Ovary (tissue), 7 donors: ENCODE measurements at regions not wholly inside any gene's neighbourhood (a gene's known extent, or its start where the extent isn't known, plus 50 kb on each side); places are given as distances from the start of the nearest gene placed in this dataset.

ENCODE experiments used
- DNase-seq, 5 donors: peaks; one replicate each; pipeline ENCODE4 v3.0.0-alpha.2; 2019 to 2020
- H3K27ac ChIP-seq, 2 donors: fragments of 200-600 bp; one replicate each; pipeline versions ENCODE4 v1.5.1 to v1.8.0; 2019 to 2022
- H3K27me3 ChIP-seq: fragments of 200-600 bp; one replicate; pipeline ENCODE4 v1.8.0; 2022
- H3K36me3 ChIP-seq: fragments of 200-600 bp; sonication (generic); one replicate; pipeline ENCODE4 v1.5.1; 2019
- H3K4me1 ChIP-seq: one replicate; pipeline ENCODE4 v1.8.1; 2013; ENCODE audit warnings: mild to moderate bottlenecking, moderate library complexity; ENCODE audit not compliant: insufficient read depth
- H3K4me3 ChIP-seq: fragments of 200-600 bp; sonication (generic); one replicate; pipeline ENCODE4 v1.5.1; 2017
- H3K9me3 ChIP-seq, 2 donors: fragments of 200-600 bp in 1 of 2; sonication (generic) in 1 of 2; one replicate each; pipeline versions ENCODE4 v1.5.1 to v1.8.1; 2013 to 2019; ENCODE audit warnings: mild to moderate bottlenecking in 1 of 2, moderate library complexity in 1 of 2
- EP300 ChIP-seq: sonication (generic); formaldehyde crosslinking; IDR thresholded peaks from one replicate; pipeline ENCODE4 v1.6.1; 2017; ENCODE audit warnings: antibody characterized with exemption
- POLR2A ChIP-seq: fragments of 450-650 bp; IDR thresholded peaks from one replicate; pipeline ENCODE4 v1.6.1; 2017; ENCODE audit warnings: antibody characterized with exemption, mild to moderate bottlenecking, moderate library complexity
- WGBS, 3 donors: extraction: QIAGEN DNeasy Blood & Tissue Kit in 1 of 3; methylation state at CpG; one replicate each; pipeline versions ENCODE4 v1.1.5 to v1.1.7; 2013 to 2017; 5-methylcytosine and 5-hydroxymethylcytosine counted together
- intact Hi-C, 4 donors: fragments of 100-400 bp; cut with DNase I; formaldehyde crosslinking; loops; one replicate each; pipeline versions ENCODE4 v1.11.0 to v1.15.1; 2022 to 2023
- TF ChIP-seq, protein P1 (sequence below), 3 donors: fragments of 450-650 bp in 2 of 3; fragments of 200-600 bp in 1 of 3; IDR thresholded peaks; one replicate each; pipeline versions ENCODE4 v1.5.1 to v1.8.0; 2016 to 2022; ENCODE audit warnings: antibody characterized with exemption in 3 of 3, mild to moderate bottlenecking in 1 of 3
- donor health status: DM: no; HTN: no; CAD: no; lungs with moderate emphysema.
- donor health status: DM: no; HTN: no; CAD: no.
- donor health status: Bipolar disorder and iron deficiency.
- donor health status: DM: no; HTN: no; CAD: no.
- donor health status: DM: yes; HTN: yes; CAD: no.

- Histone ChIP-seq H3K4me1 (no peaks in the 10 kb centered on the region), H3K36me3 (no peaks in the 10 kb centered on the region), H3K9me3 (no peaks in the 10 kb centered on the region), H3K27ac (no peak overlapping the region), H3K27me3 (no peaks in the 10 kb centered on the region), H3K4me3 (no peak overlapping the region)
- WGBS, 3 donors = 69 to 77% (median 71%) methylated on average over 11 of the region's 11 CpGs
- TF ChIP-seq EP300 (no peak), POLR2A (no peak)
- TF ChIP-seq, protein P1, sequence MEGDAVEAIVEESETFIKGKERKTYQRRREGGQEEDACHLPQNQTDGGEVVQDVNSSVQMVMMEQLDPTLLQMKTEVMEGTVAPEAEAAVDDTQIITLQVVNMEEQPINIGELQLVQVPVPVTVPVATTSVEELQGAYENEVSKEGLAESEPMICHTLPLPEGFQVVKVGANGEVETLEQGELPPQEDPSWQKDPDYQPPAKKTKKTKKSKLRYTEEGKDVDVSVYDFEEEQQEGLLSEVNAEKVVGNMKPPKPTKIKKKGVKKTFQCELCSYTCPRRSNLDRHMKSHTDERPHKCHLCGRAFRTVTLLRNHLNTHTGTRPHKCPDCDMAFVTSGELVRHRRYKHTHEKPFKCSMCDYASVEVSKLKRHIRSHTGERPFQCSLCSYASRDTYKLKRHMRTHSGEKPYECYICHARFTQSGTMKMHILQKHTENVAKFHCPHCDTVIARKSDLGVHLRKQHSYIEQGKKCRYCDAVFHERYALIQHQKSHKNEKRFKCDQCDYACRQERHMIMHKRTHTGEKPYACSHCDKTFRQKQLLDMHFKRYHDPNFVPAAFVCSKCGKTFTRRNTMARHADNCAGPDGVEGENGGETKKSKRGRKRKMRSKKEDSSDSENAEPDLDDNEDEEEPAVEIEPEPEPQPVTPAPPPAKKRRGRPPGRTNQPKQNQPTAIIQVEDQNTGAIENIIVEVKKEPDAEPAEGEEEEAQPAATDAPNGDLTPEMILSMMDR (IDR thresholded peaks at IDR 0.05) = no peak
- intact Hi-C loops = no loop called here
- no peak for DNase-seq
Observed at GRCh38 chr18:24734058-24734457, 273.6 kb downstream of the HRH4 start.

GRCh38 chr18:24735624-24736231 is 275.3 kb downstream of the HRH4 start:
- TF ChIP-seq, protein P1 (IDR thresholded peaks at IDR 0.05) = no peak
- no peak for TF ChIP-seq POLR2A
- TF ChIP-seq EP300 = no peak
- 93 to 95% (median 93%) methylated on average over 5 of the region's 5 CpGs for WGBS, 3 donors
- intact Hi-C loops = no loop called here
- no peak overlapping the region for H3K27ac ChIP-seq
- no peak for DNase-seq
- no peaks in the 10 kb centered on the region for H3K36me3 ChIP-seq
- H3K27me3 ChIP-seq = no peaks in the 10 kb centered on the region
- no peak overlapping the region for H3K4me3 ChIP-seq
- H3K4me1 ChIP-seq = no peaks in the 10 kb centered on the region
- H3K9me3 ChIP-seq = no peaks in the 10 kb centered on the region

DNA sequence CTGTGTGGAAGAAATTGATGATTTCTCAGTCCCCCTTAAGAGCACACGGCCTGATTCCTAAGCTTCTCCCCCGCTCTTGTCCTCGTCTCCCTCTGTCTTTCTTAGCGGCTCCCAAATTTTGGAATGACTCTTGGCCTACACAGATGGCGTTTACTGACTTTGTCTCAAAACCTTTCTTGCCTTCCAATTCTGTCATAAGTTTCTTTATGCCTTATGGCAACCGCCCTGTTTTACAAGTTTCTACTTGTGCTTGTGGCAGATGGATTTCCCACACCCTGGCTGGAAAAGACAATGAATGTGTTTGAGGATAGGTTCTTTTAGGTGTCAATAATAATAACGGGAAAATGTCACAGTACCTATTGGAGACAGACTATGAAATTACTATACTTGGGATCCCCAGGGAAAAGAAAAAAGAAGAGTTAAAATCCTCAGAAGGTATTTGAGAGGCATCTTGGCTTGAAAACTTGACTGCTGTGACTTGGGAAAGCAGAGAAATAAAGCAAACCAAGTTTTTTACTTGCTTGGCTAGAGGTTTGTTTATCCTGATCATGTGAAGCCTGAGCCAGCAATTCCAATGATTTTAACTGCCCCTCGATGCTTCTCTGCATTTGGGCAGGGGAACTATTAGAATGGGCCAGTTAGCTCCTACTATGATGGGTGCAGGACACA is 276.4 kb downstream of the HRH4 start:
- intact Hi-C loops = no loop called here
- Histone ChIP-seq H3K27me3 (no peaks in the 10 kb centered on the region), H3K4me1 (no peaks in the 10 kb centered on the region), H3K9me3 (no peaks in the 10 kb centered on the region), H3K36me3 (no peaks in the 10 kb centered on the region), H3K4me3 (no peak overlapping the region), H3K27ac (no peak overlapping the region)
- no peak for DNase-seq
- TF ChIP-seq EP300 = no peak
- 60 to 62% (median 61%) methylated on average over 8 of the region's 8 CpGs for WGBS, 3 donors

GRCh38 chr18:24740829-24741228 is 280.4 kb downstream of the HRH4 start:
- no peaks in the 10 kb centered on the region for H3K4me1 ChIP-seq
- no peak overlapping the region for H3K4me3 ChIP-seq
- WGBS, 3 donors = 95 to 96% (median 95%) methylated on average over 2 of the region's 2 CpGs
- no peak for TF ChIP-seq EP300
- no peak for TF ChIP-seq POLR2A
- TF ChIP-seq, protein P1 (IDR thresholded peaks at IDR 0.05) = no peak
- no peaks in the 10 kb centered on the region for H3K9me3 ChIP-seq
- intact Hi-C loops = no loop called here
- H3K36me3 ChIP-seq = no peaks in the 10 kb centered on the region
- H3K27me3 ChIP-seq = no peaks in the 10 kb centered on the region
- no peak overlapping the region for H3K27ac ChIP-seq
- DNase-seq = no peak

- Histone ChIP-seq H3K4me3 (no peak overlapping the region), H3K27me3 (no peaks in the 10 kb centered on the region), H3K27ac (no peak overlapping the region), H3K36me3 (no peaks in the 10 kb centered on the region), H3K4me1 (no peaks in the 10 kb centered on the region), H3K9me3 (no peaks in the 10 kb centered on the region)
- intact Hi-C loops = no loop called here
- no peak for DNase-seq
- 92 to 99% (median 96%) methylated on average over 1 of the region's 1 CpG for WGBS, 3 donors
- TF ChIP-seq POLR2A = no peak
- TF ChIP-seq, protein P1 (IDR thresholded peaks at IDR 0.05) = no peak
- no peak for TF ChIP-seq EP300
Observed at GRCh38 chr18:24741321-24741720, 280.9 kb downstream of the HRH4 start.
